Central memory CD8-positive, alpha-beta T cell (primary cell): ENCODE measurements at regions not wholly inside any gene's neighbourhood (a gene's known extent, or its start where the extent isn't known, plus 50 kb on each side); places are given as distances from the start of the nearest gene placed in this dataset.

ENCODE experiments used
- ATAC-seq: fragments of 150-1000 bp; cut with Tn5 transposase; replicated peaks from 2 replicates; pipeline ENCODE4 v1.10.0; 2022; ENCODE audit warnings: mild to moderate bottlenecking, moderate FRiP score, moderate number of reproducible peaks; ENCODE audit not compliant: poor library complexity, severe bottlenecking; ENCODE audit errors: extremely low read depth
- DNase-seq, 2 donors: peaks; one replicate each; pipeline ENCODE4 v3.0.0; 2021; ENCODE audit warnings: low spot score in 2 of 2
- H3K27ac Mint-ChIP-seq: one replicate; pipeline ENCODE4 v1.8.0; 2022; ENCODE audit warnings: low read depth, mild to moderate bottlenecking, moderate library complexity, mixed read lengths
- H3K27me3 Mint-ChIP-seq: one replicate; pipeline ENCODE4 v1.8.0; 2022; ENCODE audit warnings: mixed read lengths
- H3K36me3 Mint-ChIP-seq: one replicate; pipeline ENCODE4 v1.8.0; 2022; ENCODE audit warnings: mild to moderate bottlenecking, moderate library complexity, mixed read lengths; ENCODE audit not compliant: insufficient read depth
- H3K4me1 Mint-ChIP-seq: one replicate; pipeline ENCODE4 v1.8.0; 2022; ENCODE audit warnings: mixed read lengths
- H3K4me3 Mint-ChIP-seq: one replicate; pipeline ENCODE4 v1.8.0; 2022; ENCODE audit warnings: mild to moderate bottlenecking, moderate library complexity, mixed read lengths
- H3K9me3 Mint-ChIP-seq: one replicate; pipeline ENCODE4 v1.8.0; 2022; ENCODE audit warnings: mixed read lengths

DNA sequence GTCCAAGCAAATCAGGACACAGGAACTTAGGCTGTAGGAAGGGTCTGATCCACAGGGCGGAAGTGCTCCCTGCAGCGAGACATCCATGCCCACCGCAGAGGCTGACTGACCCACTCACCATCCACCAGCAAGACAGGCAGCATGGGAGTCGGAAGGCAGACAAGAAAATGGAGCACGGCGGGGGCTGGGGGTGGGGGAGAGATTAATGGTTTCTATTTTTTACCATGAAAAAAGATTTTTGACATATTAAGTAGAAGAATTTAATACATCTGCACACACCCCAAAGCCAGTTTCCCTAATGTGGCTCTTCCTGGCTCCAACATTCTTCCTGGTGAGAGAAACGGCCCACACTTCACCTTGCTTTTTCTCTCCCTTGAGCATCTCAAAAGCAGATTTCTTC, 55.1 kb upstream of the ST8SIA3 start:
- no peak for ATAC-seq
- Mint-ChIP-seq H3K9me3 (no peaks in the 10 kb centered on the region), H3K27ac (no peak overlapping the region), H3K4me3 (no peak overlapping the region), H3K27me3 (peaks cover 20% of the 10 kb centered on the region), H3K36me3 (no peaks in the 10 kb centered on the region), H3K4me1 (no peaks in the 10 kb centered on the region)
- no peak for DNase-seq

DNA sequence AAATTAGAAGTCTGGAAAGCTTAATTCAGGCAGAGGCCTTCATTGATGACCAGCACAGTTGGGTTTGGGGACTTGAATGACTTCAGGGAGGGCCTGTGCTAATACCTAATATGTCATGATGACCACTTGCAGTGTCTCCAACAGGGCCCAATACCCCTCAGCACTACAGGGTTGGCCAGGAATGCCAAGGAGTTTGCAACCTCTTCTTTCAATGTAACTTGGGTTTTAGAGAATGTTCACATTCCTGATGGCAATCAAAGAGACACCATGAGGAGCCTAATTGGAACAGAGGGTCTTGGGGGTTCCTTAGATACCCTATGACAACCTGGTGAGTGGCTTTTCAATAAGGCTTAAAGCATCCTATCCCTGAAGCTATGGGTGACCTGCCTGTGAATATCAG, 52.4 kb upstream of the ST8SIA3 start:
- Mint-ChIP-seq H3K27ac (no peak overlapping the region), H3K9me3 (no peaks in the 10 kb centered on the region), H3K27me3 (peaks cover 20% of the 10 kb centered on the region), H3K36me3 (no peaks in the 10 kb centered on the region), H3K4me3 (no peak overlapping the region), H3K4me1 (no peaks in the 10 kb centered on the region)
- ATAC-seq (no peak), DNase-seq (no peak)

DNA sequence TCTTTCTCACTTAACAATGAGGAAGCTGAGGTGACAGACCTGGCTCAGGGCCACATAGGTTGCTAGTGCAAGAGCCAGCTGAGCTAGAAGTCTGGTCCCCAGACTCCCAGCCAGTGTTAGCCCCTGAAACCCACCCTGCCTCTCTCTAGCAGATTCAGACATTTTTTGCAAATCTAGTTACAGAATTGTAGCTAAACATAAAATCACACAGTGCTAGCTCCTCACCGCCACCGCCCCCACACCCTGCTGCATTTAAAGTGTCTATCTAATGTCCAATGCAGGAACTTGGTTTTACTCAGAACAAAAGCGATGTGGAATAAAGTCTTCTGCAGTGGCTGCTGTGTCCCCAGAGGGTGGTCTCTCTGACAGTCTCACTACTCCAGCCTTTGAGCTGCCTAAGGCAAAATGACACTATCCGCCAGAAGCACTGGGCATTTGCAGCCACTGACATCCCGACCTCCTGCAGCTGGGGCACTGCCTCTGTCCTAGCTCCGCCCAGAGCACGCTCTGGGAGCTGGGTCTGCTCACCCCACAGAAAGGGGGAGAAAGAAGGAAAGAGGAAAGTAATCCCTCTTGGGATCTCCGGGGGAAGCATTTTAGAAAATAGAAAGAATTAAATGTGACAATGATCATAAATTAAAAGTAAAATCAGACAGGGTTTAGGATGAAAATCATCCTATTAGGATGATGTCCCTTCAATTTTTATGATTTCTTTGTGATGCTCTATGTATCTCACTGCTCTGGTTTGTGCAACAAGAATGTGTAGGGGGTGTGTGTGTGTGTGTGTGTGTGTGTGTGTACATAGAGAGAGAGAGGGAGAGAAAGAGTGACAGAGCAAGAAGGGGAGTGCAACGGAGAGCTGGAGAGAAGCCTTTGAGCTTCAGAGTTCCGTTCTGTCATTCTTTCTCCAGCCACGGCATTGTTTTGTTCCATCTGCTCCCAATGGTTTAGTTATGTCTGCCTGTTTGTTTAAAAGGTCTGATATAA, 50.5 kb upstream of the ST8SIA3 start:
- Mint-ChIP-seq H3K27me3 (peaks cover 20% of the 10 kb centered on the region), H3K9me3 (no peaks in the 10 kb centered on the region)
- DNase-seq, result no peak

More for the DNA sequence above, 50.5 kb upstream of the ST8SIA3 start:
- Mint-ChIP-seq H3K36me3 (no peaks in the 10 kb centered on the region), H3K4me1 (no peaks in the 10 kb centered on the region), H3K4me3 (no peak overlapping the region), H3K27ac (no peak overlapping the region)
- no peak for ATAC-seq
